PC-3 (cell line): ENCODE measurements at regions not wholly inside any gene's neighbourhood (a gene's known extent, or its start where the extent isn't known, plus 50 kb on each side); places are given as distances from the start of the nearest gene placed in this dataset.

Source experiments
- ATAC-seq: fragments of 200-7000 bp; cut with Tn5 transposase; 2 replicates; pipeline ENCODE4 v1.9.1; 2020; ENCODE audit warnings: mild to moderate bottlenecking, moderate library complexity
- BruUV-seq: library from RNA; stranded (reverse); fragments of 400-500 nt; replicated peaks from 2 replicates; lab custom pipeline; 2021; lab: Mats Ljungman, UMichigan
- CTCF ChIA-PET: fragments of 300-600 bp; sonication (Branson Sonifier 250); formaldehyde crosslinking; loops from one replicate; lab custom pipeline; 2022; ENCODE audit warnings: antibody characterized with exemption; lab: Charles Lee
- POLR2A ChIA-PET: fragments of 300-600 bp; sonication (Branson Sonifier 250); formaldehyde crosslinking; loops from one replicate; lab custom pipeline; 2022; ENCODE audit warnings: antibody characterized with exemption; ENCODE audit not compliant: unreplicated experiment; lab: Charles Lee
- DNase-seq: peaks from one replicate; pipeline ENCODE4 v3.0.0-alpha.2; 2015
- H2AFZ ChIP-seq: fragments of 300-600 bp; sonication (generic); 2 replicates; pipeline ENCODE4 v1.6.0; 2016; ENCODE audit warnings: antibody characterized with exemption, low read length
- H3F3A ChIP-seq: fragments of 300-600 bp; sonication (generic); one replicate; pipeline ENCODE4 v1.6.0; 2017; ENCODE audit warnings: antibody characterized with exemption, low read length, control low read depth, mild to moderate bottlenecking; ENCODE audit not compliant: unreplicated experiment
- H3K27ac ChIP-seq: fragments of 300-600 bp; sonication (generic); 2 replicates; pipeline ENCODE4 v1.5.1; 2016; ENCODE audit warnings: mild to moderate bottlenecking, low read length
- H3K27me3 ChIP-seq: fragments of 300-600 bp; sonication (generic); 2 replicates; pipeline ENCODE4 v1.6.1; 2016; ENCODE audit warnings: low read length, mixed read lengths
- H3K36me3 ChIP-seq: fragments of 300-600 bp; sonication (generic); 2 replicates; pipeline ENCODE4 v1.6.1; 2016; ENCODE audit warnings: low read depth, mixed run types, low read length, mixed read lengths
- H3K4me1 ChIP-seq: fragments of 300-600 bp; sonication (generic); 2 replicates; pipeline ENCODE4 v1.5.1; 2016; ENCODE audit warnings: low read length; ENCODE audit not compliant: insufficient read depth
- H3K4me2 ChIP-seq: fragments of 300-600 bp; sonication (generic); 2 replicates; pipeline ENCODE4 v1.6.0; 2016; ENCODE audit warnings: low read length
- H3K4me3 ChIP-seq: fragments of 300-600 bp; sonication (generic); 2 replicates; pipeline ENCODE4 v1.5.1; 2016; ENCODE audit warnings: mild to moderate bottlenecking, low read length, mixed read lengths
- H3K79me2 ChIP-seq: fragments of 300-600 bp; sonication (generic); 2 replicates; pipeline ENCODE4 v1.6.1; 2017; ENCODE audit warnings: low read length, mixed read lengths
- H3K9ac ChIP-seq: fragments of 300-600 bp; sonication (generic); 2 replicates; pipeline ENCODE4 v1.6.0; 2016; ENCODE audit warnings: mild to moderate bottlenecking, low read length
- H3K9me2 ChIP-seq: fragments of 300-600 bp; sonication (generic); replicated peaks from 2 replicates; pipeline ENCODE4 v1.6.1; 2016; ENCODE audit warnings: mixed run types, low read length, mixed read lengths
- H3K9me3 ChIP-seq: fragments of 300-600 bp; sonication (generic); 2 replicates; pipeline ENCODE4 v1.6.1; 2016; ENCODE audit warnings: low read length, mixed read lengths
- H4K20me1 ChIP-seq: fragments of 300-600 bp; sonication (generic); 2 replicates; pipeline ENCODE4 v1.6.1; 2016; ENCODE audit warnings: low read length, mixed read lengths
- CTCF ChIP-seq: fragments of 300-600 bp; sonication (generic); conservative IDR thresholded peaks from 2 replicates; pipeline ENCODE4 v1.5.1; 2017; ENCODE audit warnings: antibody characterized with exemption, low read depth, mild to moderate bottlenecking, low read length
- EZH2 ChIP-seq: fragments of 300-600 bp; sonication (generic); IDR thresholded peaks from one replicate; pipeline ENCODE4 v1.6.1; 2017; ENCODE audit warnings: antibody characterized with exemption, mild to moderate bottlenecking, low read length; ENCODE audit not compliant: unreplicated experiment
- EZH2phosphoT487 ChIP-seq: fragments of 300-600 bp; sonication (generic); IDR thresholded peaks from 2 replicates; pipeline ENCODE4 v1.6.1; 2018; ENCODE audit warnings: mild to moderate bottlenecking, antibody characterized with exemption, low read length, borderline replicate concordance
- intact Hi-C: fragments of 100-400 bp; cut with micrococcal nuclease; formaldehyde crosslinking; loops from 2 replicates; pipeline ENCODE4 v1.9.0; 2023

DNA sequence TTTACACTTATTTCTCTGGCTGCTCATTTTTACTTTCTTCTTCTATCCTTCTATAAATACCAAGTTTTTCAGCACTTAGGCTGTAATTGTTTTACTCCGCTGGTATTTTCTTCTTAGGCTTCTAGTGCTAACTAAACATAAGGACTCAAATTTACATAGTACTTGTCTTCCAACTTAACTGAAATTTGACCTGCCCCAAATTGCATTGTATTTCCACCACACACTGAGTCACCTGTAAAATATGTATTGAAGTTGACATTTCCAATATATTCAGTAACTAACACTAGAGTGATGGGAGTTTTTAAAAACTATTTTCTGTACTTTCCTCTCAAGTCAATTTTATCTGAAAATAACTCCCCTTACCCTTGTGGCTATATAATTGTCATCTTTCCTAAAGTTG lies 1794.1 kb upstream of the RAG2 start:
- Histone ChIP-seq H3K9me3 (no peaks in the 10 kb centered on the region), H4K20me1 (no peaks in the 10 kb centered on the region), H3K36me3 (no peaks in the 10 kb centered on the region), H3F3A (no peaks in the 10 kb centered on the region), H3K27ac (no peak overlapping the region), H3K79me2 (no peaks in the 10 kb centered on the region), H3K27me3 (no peaks in the 10 kb centered on the region), H3K4me2 (peak overlapping the region; percentile 35), H2AFZ (no peak overlapping the region), H3K4me1 (peaks cover 11% of the 10 kb centered on the region), H3K9me2 (no peaks in the 10 kb centered on the region), H3K4me3 (no peak overlapping the region), H3K9ac (no peak overlapping the region)
- peak; percentile 75 for DNase-seq
- ATAC-seq, result peak; percentile 99
- ChIA-PET CTCF (no interaction called here), POLR2A (no interaction called here)
- no peak for TF ChIP-seq EZH2
- no peak for TF ChIP-seq CTCF
- no peak for TF ChIP-seq EZH2phosphoT487
- intact Hi-C loops, result loop anchor here (5.0 to 10.0 kb wide), 2 partner anchors 50 to 153 kb away; no protein-coding TSS in a partner anchor
- BruUV-seq, result no TSS peak

GRCh38 chr11:38384568-38384967 lies 1786.5 kb upstream of the RAG2 start:
- Histone ChIP-seq H3K4me2 (peak overlapping the region; percentile 42), H3F3A (no peaks in the 10 kb centered on the region), H3K4me3 (no peak overlapping the region), H3K9me3 (no peaks in the 10 kb centered on the region), H3K9ac (no peak overlapping the region), H3K4me1 (peaks cover 7% of the 10 kb centered on the region; the same call in 1 of the 2 replicates), H4K20me1 (no peaks in the 10 kb centered on the region), H3K27ac (peak overlapping the region; percentile 52), H3K36me3 (no peaks in the 10 kb centered on the region), H3K79me2 (no peaks in the 10 kb centered on the region), H2AFZ (no peak overlapping the region), H3K9me2 (no peaks in the 10 kb centered on the region), H3K27me3 (no peaks in the 10 kb centered on the region)
- POLR2A ChIA-PET, result no interaction called here
- CTCF ChIA-PET, result no interaction called here
- no peak for TF ChIP-seq CTCF
- TF ChIP-seq EZH2phosphoT487, result no peak
- TF ChIP-seq EZH2, result no peak
- intact Hi-C loops, result loop anchor here (5.0 kb wide), 1 partner anchor 442 kb away; no protein-coding TSS in a partner anchor
- DNase-seq, result peak; percentile 85
- BruUV-seq, result no TSS peak
- ATAC-seq, result peak; percentile 94

DNA sequence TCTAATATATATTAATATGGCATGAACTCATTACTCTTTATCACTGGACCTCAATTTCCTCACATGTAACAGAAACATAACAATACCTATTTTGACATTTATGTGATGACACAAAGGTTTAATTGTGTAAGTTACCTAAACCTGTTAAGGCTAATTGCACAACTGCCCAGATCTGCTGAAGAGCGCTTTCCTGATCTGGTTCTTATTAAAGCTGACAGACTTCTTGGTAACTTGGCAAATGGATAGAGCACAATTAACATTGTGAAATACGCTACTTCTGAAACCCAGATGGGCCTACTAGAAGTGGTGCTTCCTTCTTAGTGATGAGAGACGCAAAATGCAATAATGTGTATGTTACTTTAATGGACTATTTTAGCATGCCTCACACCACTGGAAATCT lies 1767.2 kb upstream of the RAG2 start:
- no peaks in the 10 kb centered on the region for H3K9me3 ChIP-seq
- H3K4me3 ChIP-seq, result no peak overlapping the region
- H3K4me2 ChIP-seq, result no peak overlapping the region
- H3K9me2 ChIP-seq, result no peaks in the 10 kb centered on the region
- no peak overlapping the region for H3K27ac ChIP-seq
- no peaks in the 10 kb centered on the region for H3K27me3 ChIP-seq
- CTCF ChIA-PET, result no interaction called here
- ATAC-seq (no peak), DNase-seq (no peak)
- H3K79me2 ChIP-seq, result no peaks in the 10 kb centered on the region
- POLR2A ChIA-PET, result no interaction called here
- intact Hi-C loops, result no loop called here
- H3F3A ChIP-seq, result no peaks in the 10 kb centered on the region
- BruUV-seq, result no TSS peak
- no peaks in the 10 kb centered on the region for H3K36me3 ChIP-seq
- no peaks in the 10 kb centered on the region for H3K4me1 ChIP-seq
- TF ChIP-seq CTCF, result no peak
- no peak for TF ChIP-seq EZH2phosphoT487
- H2AFZ ChIP-seq, result no peak overlapping the region
- H3K9ac ChIP-seq, result no peak overlapping the region
- H4K20me1 ChIP-seq, result no peaks in the 10 kb centered on the region
